AG09319 (cell line): ENCODE measurements at regions not wholly inside any gene's neighbourhood (a gene's known extent, or its start where the extent isn't known, plus 50 kb on each side); places are given as distances from the start of the nearest gene placed in this dataset.
"Not testable (repeated sequence)": the region's sequence is repeated elsewhere in the genome, so short reads cannot be mapped to it uniquely, and the experiment has no call there.

Experiments used
- DNase-seq: peaks from one replicate; pipeline ENCODE4 v3.0.0-alpha.2; 2010; ENCODE audit warnings: low read depth; ENCODE audit errors: extremely low read depth
- TF ChIP-seq, protein P1 (sequence below): IDR thresholded peaks from 2 replicates; pipeline ENCODE4 v1.5.1; 2011; ENCODE audit warnings: low read depth, mild to moderate bottlenecking, inconsistent platforms, low read length, moderate library complexity

GRCh38 chr7:93813514-93813913 is 77.0 kb downstream of the TFPI2 start:
- DNase-seq, result no peak
- TF ChIP-seq, protein P1, sequence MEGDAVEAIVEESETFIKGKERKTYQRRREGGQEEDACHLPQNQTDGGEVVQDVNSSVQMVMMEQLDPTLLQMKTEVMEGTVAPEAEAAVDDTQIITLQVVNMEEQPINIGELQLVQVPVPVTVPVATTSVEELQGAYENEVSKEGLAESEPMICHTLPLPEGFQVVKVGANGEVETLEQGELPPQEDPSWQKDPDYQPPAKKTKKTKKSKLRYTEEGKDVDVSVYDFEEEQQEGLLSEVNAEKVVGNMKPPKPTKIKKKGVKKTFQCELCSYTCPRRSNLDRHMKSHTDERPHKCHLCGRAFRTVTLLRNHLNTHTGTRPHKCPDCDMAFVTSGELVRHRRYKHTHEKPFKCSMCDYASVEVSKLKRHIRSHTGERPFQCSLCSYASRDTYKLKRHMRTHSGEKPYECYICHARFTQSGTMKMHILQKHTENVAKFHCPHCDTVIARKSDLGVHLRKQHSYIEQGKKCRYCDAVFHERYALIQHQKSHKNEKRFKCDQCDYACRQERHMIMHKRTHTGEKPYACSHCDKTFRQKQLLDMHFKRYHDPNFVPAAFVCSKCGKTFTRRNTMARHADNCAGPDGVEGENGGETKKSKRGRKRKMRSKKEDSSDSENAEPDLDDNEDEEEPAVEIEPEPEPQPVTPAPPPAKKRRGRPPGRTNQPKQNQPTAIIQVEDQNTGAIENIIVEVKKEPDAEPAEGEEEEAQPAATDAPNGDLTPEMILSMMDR, result no peak

DNA sequence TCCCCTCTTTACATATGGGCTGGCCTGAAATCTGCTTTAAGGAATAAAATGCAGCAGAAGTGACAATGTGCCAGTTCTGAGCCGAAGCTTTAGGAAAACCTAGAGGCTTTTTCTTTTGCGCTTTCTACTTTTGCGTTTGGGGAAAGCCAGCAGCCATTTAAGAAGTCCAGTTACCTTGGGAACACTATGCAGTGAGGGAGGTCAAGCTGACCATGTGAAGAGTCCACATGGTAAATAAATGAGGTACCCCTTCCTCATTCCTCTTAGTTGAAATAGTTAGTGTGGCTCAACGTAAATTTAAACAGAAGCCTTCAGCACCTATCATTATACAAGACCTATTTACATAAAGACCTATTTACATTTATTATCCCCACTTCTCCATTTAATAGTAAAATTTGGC is 78.5 kb downstream of the TFPI2 start:
- no peak for DNase-seq

DNA sequence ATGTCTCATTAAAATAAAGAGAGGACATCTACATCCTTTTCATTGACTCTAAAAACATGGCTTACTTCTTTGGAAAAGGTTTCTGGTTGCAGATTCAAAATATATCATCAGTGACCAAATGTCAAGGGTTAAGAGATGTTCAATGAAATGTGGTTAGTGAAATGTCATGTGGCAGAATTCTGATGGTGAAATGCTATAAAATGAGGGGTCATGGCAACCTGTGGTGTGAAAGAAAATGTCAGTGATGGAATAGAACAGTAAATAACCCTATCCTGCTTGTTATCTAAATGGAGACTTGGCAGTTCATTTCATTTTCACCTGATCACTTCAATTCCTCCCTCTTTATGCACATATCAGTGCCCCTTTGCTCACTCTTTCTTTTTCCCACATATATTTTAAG is 79.4 kb downstream of the TFPI2 start:
- no peak for DNase-seq
- TF ChIP-seq, protein P1, result no peak

More for the DNA sequence above, 78.5 kb downstream of the TFPI2 start:
- TF ChIP-seq, protein P1, result no peak

GRCh38 chr7:93810561-93810960 is 80.0 kb downstream of the TFPI2 start:
- TF ChIP-seq, protein P1, result no peak
- no peak for DNase-seq

DNA sequence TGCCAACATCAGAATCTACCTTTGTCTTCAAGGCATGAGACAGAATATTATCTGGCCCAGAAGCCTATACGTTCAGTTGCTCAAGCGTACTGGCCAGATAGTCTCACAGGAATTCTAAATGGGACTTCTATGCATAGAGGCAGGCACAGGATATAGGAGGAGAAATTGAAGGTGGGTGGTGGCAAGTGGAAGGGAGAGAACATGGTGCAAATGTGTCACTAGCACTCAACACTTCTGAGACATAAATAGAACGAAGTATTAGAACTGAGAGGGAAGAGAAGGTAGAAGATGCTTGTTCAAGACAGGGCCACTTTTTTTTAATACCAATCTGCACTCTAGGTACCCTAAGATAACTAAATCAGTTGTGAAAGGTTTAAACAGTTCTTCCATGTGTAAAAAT is 85.8 kb downstream of the TFPI2 start:
- DNase-seq, result no peak
- TF ChIP-seq, protein P1, result no peak

DNA sequence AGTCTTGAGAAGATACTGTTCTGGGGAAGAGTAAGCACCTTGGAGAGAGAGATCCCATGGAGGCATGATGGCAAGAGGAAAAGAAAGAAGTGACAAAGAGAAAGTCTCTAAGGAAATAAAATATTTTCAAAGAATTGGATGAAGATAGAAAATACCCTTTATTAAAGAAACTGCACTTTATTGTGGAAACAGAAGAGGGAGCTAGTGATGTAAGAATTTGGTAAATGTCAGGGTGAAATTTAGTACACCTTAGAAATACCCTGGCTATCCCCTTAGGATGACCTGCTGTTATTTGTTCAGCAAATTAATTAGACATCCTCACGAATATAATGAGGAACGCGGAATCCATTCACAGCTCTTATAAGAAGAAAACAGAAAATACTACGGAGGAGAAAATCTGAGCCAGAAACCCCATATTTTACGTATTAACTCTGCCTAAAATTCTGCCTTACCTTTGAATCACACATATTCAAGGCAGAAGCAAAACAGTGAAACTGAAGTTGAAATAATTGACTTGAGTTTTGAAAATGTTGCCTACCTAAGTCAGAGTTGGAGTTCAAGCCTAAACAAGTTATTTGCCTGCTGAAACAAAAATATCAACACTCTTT is 90.7 kb downstream of the TFPI2 start:
- no peak for DNase-seq
- TF ChIP-seq, protein P1, result peak; percentile 54

DNA sequence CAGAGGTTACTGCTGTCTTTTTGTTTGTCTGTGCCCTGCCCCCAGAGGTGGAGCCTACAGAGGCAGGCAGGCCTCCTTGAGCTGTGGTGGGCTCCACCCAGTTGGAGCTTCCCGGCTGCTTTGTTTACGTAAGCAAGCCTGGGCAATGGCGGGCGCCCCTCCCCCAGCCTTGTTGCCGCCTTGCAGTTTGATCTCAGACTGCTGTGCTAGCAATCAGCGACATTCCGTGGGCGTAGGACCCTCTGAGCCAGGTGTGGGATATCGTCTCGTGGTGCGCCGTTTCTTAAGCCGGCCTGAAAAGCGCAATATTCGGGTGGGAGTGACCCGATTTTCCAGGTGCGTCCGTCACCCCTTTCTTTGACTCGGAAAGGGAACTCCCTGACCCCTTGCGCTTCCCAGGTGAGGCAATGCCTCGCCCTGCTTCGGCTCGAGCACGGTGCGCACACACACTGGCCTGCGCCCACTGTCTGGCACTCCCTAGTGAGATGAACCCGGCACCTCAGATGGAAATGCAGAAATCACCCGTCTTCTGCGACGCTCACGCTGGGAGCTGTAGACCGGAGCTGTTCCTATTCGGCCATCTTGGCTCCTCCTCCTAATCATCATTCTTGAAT is 97.4 kb downstream of the TFPI2 start:
- DNase-seq, result not testable (repeated sequence)

DNA sequence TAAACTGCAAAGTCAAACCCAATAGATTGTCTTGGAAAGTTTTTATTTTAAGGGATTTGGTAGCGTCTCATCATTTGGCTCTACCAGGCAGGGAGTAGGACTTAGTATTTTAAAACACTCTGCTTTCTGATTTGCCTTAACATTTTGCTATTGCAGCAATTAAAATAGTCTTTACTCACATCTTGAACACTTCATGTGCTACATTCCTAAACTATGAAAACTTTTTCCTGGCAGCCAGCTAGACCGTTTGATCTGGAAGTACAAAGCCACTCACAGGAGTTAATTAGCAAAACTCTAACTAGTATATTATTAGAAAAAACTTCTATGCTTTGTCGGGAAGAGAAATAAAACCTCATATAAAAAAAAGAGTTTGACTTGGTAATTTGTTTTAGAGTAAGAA is 111.4 kb downstream of the TFPI2 start:
- TF ChIP-seq, protein P1, result no peak

More for the DNA sequence above, 111.4 kb downstream of the TFPI2 start:
- no peak for DNase-seq
